GM23338 (cell line): ENCODE measurements at regions not wholly inside any gene's neighbourhood (a gene's known extent, or its start where the extent isn't known, plus 50 kb on each side); places are given as distances from the start of the nearest gene placed in this dataset.

ENCODE experiments used
- CTCF ChIP-seq, 2 experiments: fragments of 200-600 bp in 1 of 2; sonication (generic) in 1 of 2; conservative IDR thresholded peaks; 2 replicates each; pipeline versions ENCODE4 v1.5.1 to v1.6.1; 2016 to 2017; ENCODE audit warnings: antibody characterized with exemption in 2 of 2, low read depth in 2 of 2, mild to moderate bottlenecking in 2 of 2, moderate library complexity in 1 of 2
- EZH2 ChIP-seq: fragments of 200-600 bp; sonication (generic); IDR thresholded peaks from one replicate; pipeline ENCODE4 v1.8.0; 2017; ENCODE audit warnings: antibody characterized with exemption, mild to moderate bottlenecking, low read depth; ENCODE audit not compliant: unreplicated experiment
- TF ChIP-seq, protein P1 (sequence below): IDR thresholded peaks from one replicate; pipeline ENCODE4 v1.6.1; 2018; ENCODE audit warnings: antibody characterized with exemption; ENCODE audit not compliant: unreplicated experiment

- TF ChIP-seq, protein P1, sequence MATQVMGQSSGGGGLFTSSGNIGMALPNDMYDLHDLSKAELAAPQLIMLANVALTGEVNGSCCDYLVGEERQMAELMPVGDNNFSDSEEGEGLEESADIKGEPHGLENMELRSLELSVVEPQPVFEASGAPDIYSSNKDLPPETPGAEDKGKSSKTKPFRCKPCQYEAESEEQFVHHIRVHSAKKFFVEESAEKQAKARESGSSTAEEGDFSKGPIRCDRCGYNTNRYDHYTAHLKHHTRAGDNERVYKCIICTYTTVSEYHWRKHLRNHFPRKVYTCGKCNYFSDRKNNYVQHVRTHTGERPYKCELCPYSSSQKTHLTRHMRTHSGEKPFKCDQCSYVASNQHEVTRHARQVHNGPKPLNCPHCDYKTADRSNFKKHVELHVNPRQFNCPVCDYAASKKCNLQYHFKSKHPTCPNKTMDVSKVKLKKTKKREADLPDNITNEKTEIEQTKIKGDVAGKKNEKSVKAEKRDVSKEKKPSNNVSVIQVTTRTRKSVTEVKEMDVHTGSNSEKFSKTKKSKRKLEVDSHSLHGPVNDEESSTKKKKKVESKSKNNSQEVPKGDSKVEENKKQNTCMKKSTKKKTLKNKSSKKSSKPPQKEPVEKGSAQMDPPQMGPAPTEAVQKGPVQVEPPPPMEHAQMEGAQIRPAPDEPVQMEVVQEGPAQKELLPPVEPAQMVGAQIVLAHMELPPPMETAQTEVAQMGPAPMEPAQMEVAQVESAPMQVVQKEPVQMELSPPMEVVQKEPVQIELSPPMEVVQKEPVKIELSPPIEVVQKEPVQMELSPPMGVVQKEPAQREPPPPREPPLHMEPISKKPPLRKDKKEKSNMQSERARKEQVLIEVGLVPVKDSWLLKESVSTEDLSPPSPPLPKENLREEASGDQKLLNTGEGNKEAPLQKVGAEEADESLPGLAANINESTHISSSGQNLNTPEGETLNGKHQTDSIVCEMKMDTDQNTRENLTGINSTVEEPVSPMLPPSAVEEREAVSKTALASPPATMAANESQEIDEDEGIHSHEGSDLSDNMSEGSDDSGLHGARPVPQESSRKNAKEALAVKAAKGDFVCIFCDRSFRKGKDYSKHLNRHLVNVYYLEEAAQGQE: no peak
- TF ChIP-seq CTCF (conservative IDR thresholded peaks at IDR 0.05; ENCODE audit: low read depth in 2 of 2) (no peak), EZH2 (no peak)
These were observed 152.2 kb upstream of the PPARGC1A start for GRCh38 chr4:24042094-24042493.
